ENCODE measurements at regions not wholly inside any gene's neighbourhood (a gene's known extent, or its start where the extent isn't known, plus 50 kb on each side); places are given as distances from the start of the nearest gene placed in this dataset.

GRCh38 chr7:85322252-85322651 is 135.4 kb upstream of the SEMA3D start:
- TF ChIP-seq CTCF (IDR thresholded peaks at IDR 0.05 in 2 of 3, conservative IDR thresholded peaks at IDR 0.05 in 1 of 3; ENCODE audit: borderline replicate concordance in 1 of 3, insufficient read depth in 1 of 3, low read depth in 2 of 3, low read length in 2 of 3) (no peak), SP1 (IDR thresholded peaks at IDR 0.05; ENCODE audit: low read depth) (no peak), POLR2A (IDR thresholded peaks at IDR 0.05; ENCODE audit: borderline replicate concordance, extremely low read depth, insufficient read depth, insufficient read length) (no peak), POLR2AphosphoS5 (IDR thresholded peaks at IDR 0.05; ENCODE audit: low read depth, low read length) (no peak)
